ENCODE measurements at regions not wholly inside any gene's neighbourhood (a gene's known extent, or its start where the extent isn't known, plus 50 kb on each side); places are given as distances from the start of the nearest gene placed in this dataset.

- no peaks in the 10 kb centered on the region for H3K4me1 Mint-ChIP-seq
- ChIA-PET POLR2A (no interaction called here), CTCF (no interaction called here)
- intact Hi-C loops (cut with micrococcal nuclease): no loop called here
- no peak for DNase-seq
- TF ChIP-seq CTCF (IDR thresholded peaks at IDR 0.05): no peak
- H3K36me3 Mint-ChIP-seq (ENCODE audit: low read depth): no peaks in the 10 kb centered on the region
- H3K4me3 Mint-ChIP-seq: no peak overlapping the region
- no peak for ATAC-seq (ENCODE audit: low read depth)
- H3K27ac Mint-ChIP-seq: no peak overlapping the region
- no peaks in the 10 kb centered on the region for H3K9me3 Mint-ChIP-seq
- H3K27me3 Mint-ChIP-seq: no peaks in the 10 kb centered on the region
Measured at GRCh38 chr9:14031810-14032209, 282.1 kb downstream of the NFIB start.

DNA sequence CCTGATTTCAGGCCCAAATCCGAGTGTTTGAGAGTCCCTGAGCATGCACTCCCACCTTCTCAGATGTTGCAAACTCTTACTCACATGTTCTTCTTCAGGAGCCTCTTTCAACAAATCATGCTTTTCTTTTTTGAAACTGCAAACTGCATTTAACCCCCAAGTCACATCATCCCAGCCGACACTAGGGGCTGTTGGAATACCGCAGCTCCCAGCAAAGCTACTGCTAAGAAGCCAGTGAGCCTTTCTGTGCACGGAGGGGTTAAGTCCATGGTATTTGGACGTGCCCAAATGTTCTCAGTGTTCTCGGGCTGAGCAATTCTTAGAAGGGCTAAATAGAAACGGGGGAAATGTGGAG is 282.9 kb downstream of the NFIB start:
- no peak for TF ChIP-seq CTCF (IDR thresholded peaks at IDR 0.05)
- POLR2A ChIA-PET: no interaction called here
- Mint-ChIP-seq H3K27ac (no peak overlapping the region), H3K4me1 (no peaks in the 10 kb centered on the region), H3K4me3 (no peak overlapping the region), H3K36me3 (ENCODE audit: low read depth) (no peaks in the 10 kb centered on the region), H3K9me3 (no peaks in the 10 kb centered on the region), H3K27me3 (no peaks in the 10 kb centered on the region)
- intact Hi-C loops (cut with micrococcal nuclease): no loop called here
- DNase-seq (no peak), ATAC-seq (ENCODE audit: low read depth) (no peak)
- CTCF ChIA-PET: no interaction called here

GRCh38 chr9:14030375-14031059 is 283.4 kb downstream of the NFIB start:
- no peak for TF ChIP-seq CTCF (IDR thresholded peaks at IDR 0.05)
- POLR2A ChIA-PET: no interaction called here
- H3K27ac Mint-ChIP-seq: no peak overlapping the region
- no peaks in the 10 kb centered on the region for H3K4me1 Mint-ChIP-seq
- H3K9me3 Mint-ChIP-seq: no peaks in the 10 kb centered on the region
- no peak for ATAC-seq (ENCODE audit: low read depth)
- H3K36me3 Mint-ChIP-seq (ENCODE audit: low read depth): no peaks in the 10 kb centered on the region
- no peaks in the 10 kb centered on the region for H3K27me3 Mint-ChIP-seq
- H3K4me3 Mint-ChIP-seq: no peak overlapping the region
- intact Hi-C loops (cut with micrococcal nuclease): no loop called here
- CTCF ChIA-PET: no interaction called here
- no peak for DNase-seq

GRCh38 chr9:14029806-14030374 is 284.1 kb downstream of the NFIB start:
- Mint-ChIP-seq H3K4me1 (no peaks in the 10 kb centered on the region), H3K27me3 (no peaks in the 10 kb centered on the region), H3K36me3 (ENCODE audit: low read depth) (no peaks in the 10 kb centered on the region), H3K4me3 (no peak overlapping the region), H3K27ac (no peak overlapping the region), H3K9me3 (no peaks in the 10 kb centered on the region)
- ATAC-seq (ENCODE audit: low read depth) (no peak), DNase-seq (no peak)
- TF ChIP-seq CTCF (IDR thresholded peaks at IDR 0.05): no peak
- ChIA-PET POLR2A (no interaction called here), CTCF (no interaction called here)
- intact Hi-C loops (cut with micrococcal nuclease): no loop called here

GRCh38 chr9:14027116-14027800 is 286.7 kb downstream of the NFIB start:
- no peak for TF ChIP-seq CTCF (IDR thresholded peaks at IDR 0.05)
- no peaks in the 10 kb centered on the region for H3K36me3 Mint-ChIP-seq (ENCODE audit: low read depth)
- ATAC-seq (ENCODE audit: low read depth): no peak
- intact Hi-C loops (cut with micrococcal nuclease): no loop called here
- ChIA-PET POLR2A (no interaction called here), CTCF (no interaction called here)
- no peaks in the 10 kb centered on the region for H3K27me3 Mint-ChIP-seq
- H3K9me3 Mint-ChIP-seq: no peaks in the 10 kb centered on the region
- no peak for DNase-seq
- no peak overlapping the region for H3K27ac Mint-ChIP-seq
- H3K4me1 Mint-ChIP-seq: no peaks in the 10 kb centered on the region
- H3K4me3 Mint-ChIP-seq: no peak overlapping the region
